Panc1 (cell line): ENCODE measurements at regions not wholly inside any gene's neighbourhood (a gene's known extent, or its start where the extent isn't known, plus 50 kb on each side); places are given as distances from the start of the nearest gene placed in this dataset.

ENCODE experiments used
- ATAC-seq: fragments of 200-7000 bp; cut with Tn5 transposase; 2 replicates; pipeline ENCODE4 v1.9.1; 2020; ENCODE audit warnings: mild to moderate bottlenecking, moderate library complexity
- BruUV-seq: library from RNA; stranded (reverse); fragments of 400-500 nt; replicated peaks from 2 replicates; lab custom pipeline; 2021; lab: Mats Ljungman, UMichigan
- CTCF ChIA-PET: fragments of 300-600 bp; sonication (Branson Sonifier 250); formaldehyde crosslinking; loops from one replicate; lab custom pipeline; 2022; ENCODE audit warnings: antibody characterized with exemption; lab: Charles Lee
- POLR2A ChIA-PET: fragments of 300-600 bp; sonication (Branson Sonifier 250); formaldehyde crosslinking; loops from one replicate; lab custom pipeline; 2022; ENCODE audit warnings: antibody characterized with exemption; lab: Charles Lee
- DNase-seq: peaks from one replicate; pipeline ENCODE4 v3.0.0-alpha.2; 2010; ENCODE audit warnings: low read depth, low spot score
- H3K27ac ChIP-seq: 2 replicates; pipeline ENCODE4 v1.5.1; 2011; ENCODE audit warnings: mild to moderate bottlenecking, low read length, inconsistent platforms
- H3K27me3 ChIP-seq: fragments of 200-500 bp; sonication (Bioruptor generic); 2 replicates; pipeline ENCODE4 v1.6.0; 2014; ENCODE audit warnings: low read length, inconsistent platforms; ENCODE audit not compliant: control insufficient read depth, insufficient read depth
- H3K36me3 ChIP-seq: fragments of 200-500 bp; sonication (Bioruptor generic); 2 replicates; pipeline ENCODE4 v1.5.1; 2014; ENCODE audit warnings: inconsistent platforms, mild to moderate bottlenecking, low read length, moderate library complexity; ENCODE audit not compliant: control insufficient read depth, insufficient read depth
- H3K4me1 ChIP-seq: 2 replicates; pipeline ENCODE4 v1.5.1; 2011; ENCODE audit warnings: inconsistent platforms, mild to moderate bottlenecking, low read length, moderate library complexity; ENCODE audit not compliant: control insufficient read depth, insufficient read depth
- H3K4me3 ChIP-seq, 2 experiments: 2 replicates each; pipeline ENCODE4 v1.5.1; 2011 to 2012; ENCODE audit warnings: low read depth in 2 of 2, low read length in 2 of 2, mild to moderate bottlenecking in 2 of 2, inconsistent platforms in 1 of 2, moderate library complexity in 1 of 2
- H3K9me3 ChIP-seq: fragments of 200-500 bp; sonication (Bioruptor generic); 2 replicates; pipeline ENCODE4 v1.5.1; 2014; ENCODE audit warnings: low read depth, mild to moderate bottlenecking, inconsistent platforms, low read length, moderate library complexity; ENCODE audit not compliant: control insufficient read depth, insufficient read depth
- POLR2AphosphoS5 ChIP-seq: IDR thresholded peaks from 2 replicates; pipeline ENCODE4 v1.6.1; 2012; ENCODE audit warnings: mild to moderate bottlenecking, low read depth, low read length, moderate library complexity
- SIN3A ChIP-seq: IDR thresholded peaks from 2 replicates; pipeline ENCODE4 v1.6.1; 2012; ENCODE audit warnings: low read depth, mild to moderate bottlenecking, low read length, moderate library complexity, borderline replicate concordance; ENCODE audit not compliant: insufficient read depth
- TCF7L2 ChIP-seq: IDR thresholded peaks from 2 replicates; pipeline ENCODE4 v1.6.1; 2011; ENCODE audit warnings: mild to moderate bottlenecking, low read depth, low read length, inconsistent platforms
- in situ Hi-C: cut with HindIII; loops from 2 replicates; pipeline ENCODE4 v1.10.0; 2016; ENCODE audit warnings: low sequenced_read_pairs, low pct_unique_long_range_greater_than_20kb
- intact Hi-C: fragments of 100-400 bp; cut with micrococcal nuclease; formaldehyde crosslinking; loops from one replicate; pipeline ENCODE4 v1.10.0; 2022; ENCODE audit not compliant: unreplicated experiment
- TF ChIP-seq, protein P1 (sequence below), 2 experiments: IDR thresholded peaks; 2 replicates each; pipeline ENCODE4 v1.6.1; 2011 to 2012; ENCODE audit warnings: low read depth in 2 of 2, control low read depth in 1 of 2, low read length in 1 of 2, mild to moderate bottlenecking in 1 of 2, moderate library complexity in 1 of 2; ENCODE audit not compliant: insufficient read depth in 1 of 2
- TF ChIP-seq, protein P2 (sequence below): fragments of 450-650 bp; IDR thresholded peaks from 2 replicates; pipeline ENCODE4 v1.5.1; 2017; ENCODE audit warnings: mild to moderate bottlenecking

DNA sequence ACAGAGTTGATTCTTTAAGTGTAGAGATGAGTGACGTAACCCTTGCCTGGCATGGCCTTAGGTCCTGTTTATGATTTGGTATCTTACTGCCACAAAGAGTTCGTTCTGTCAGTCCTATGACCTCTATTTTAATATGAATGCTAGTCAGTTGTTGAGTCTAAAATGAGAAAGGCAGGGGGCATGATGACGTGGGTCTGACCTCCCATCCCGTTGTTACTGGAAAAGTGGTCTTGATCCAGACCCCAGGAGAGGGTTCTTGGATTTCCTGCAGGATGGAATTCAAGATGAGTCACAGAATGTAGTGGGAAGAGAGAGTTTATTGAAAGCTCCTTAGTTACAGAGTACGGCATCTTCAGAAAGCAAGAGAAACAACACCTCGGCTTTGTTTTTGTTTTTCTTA, 317.0 kb upstream of the COBL start:
- H3K36me3 ChIP-seq = no peaks in the 10 kb centered on the region
- intact Hi-C loops (no loop called here), in situ Hi-C loops (no loop called here)
- no peaks in the 10 kb centered on the region for H3K4me1 ChIP-seq
- no peaks in the 10 kb centered on the region for H3K27me3 ChIP-seq
- ChIA-PET POLR2A (no interaction called here), CTCF (no interaction called here)
- no peak overlapping the region for H3K27ac ChIP-seq
- ATAC-seq = no peak
- H3K9me3 ChIP-seq = no peaks in the 10 kb centered on the region
- TF ChIP-seq SIN3A = no peak
- TF ChIP-seq TCF7L2 = no peak
- TF ChIP-seq, protein P1, sequence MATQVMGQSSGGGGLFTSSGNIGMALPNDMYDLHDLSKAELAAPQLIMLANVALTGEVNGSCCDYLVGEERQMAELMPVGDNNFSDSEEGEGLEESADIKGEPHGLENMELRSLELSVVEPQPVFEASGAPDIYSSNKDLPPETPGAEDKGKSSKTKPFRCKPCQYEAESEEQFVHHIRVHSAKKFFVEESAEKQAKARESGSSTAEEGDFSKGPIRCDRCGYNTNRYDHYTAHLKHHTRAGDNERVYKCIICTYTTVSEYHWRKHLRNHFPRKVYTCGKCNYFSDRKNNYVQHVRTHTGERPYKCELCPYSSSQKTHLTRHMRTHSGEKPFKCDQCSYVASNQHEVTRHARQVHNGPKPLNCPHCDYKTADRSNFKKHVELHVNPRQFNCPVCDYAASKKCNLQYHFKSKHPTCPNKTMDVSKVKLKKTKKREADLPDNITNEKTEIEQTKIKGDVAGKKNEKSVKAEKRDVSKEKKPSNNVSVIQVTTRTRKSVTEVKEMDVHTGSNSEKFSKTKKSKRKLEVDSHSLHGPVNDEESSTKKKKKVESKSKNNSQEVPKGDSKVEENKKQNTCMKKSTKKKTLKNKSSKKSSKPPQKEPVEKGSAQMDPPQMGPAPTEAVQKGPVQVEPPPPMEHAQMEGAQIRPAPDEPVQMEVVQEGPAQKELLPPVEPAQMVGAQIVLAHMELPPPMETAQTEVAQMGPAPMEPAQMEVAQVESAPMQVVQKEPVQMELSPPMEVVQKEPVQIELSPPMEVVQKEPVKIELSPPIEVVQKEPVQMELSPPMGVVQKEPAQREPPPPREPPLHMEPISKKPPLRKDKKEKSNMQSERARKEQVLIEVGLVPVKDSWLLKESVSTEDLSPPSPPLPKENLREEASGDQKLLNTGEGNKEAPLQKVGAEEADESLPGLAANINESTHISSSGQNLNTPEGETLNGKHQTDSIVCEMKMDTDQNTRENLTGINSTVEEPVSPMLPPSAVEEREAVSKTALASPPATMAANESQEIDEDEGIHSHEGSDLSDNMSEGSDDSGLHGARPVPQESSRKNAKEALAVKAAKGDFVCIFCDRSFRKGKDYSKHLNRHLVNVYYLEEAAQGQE (IDR thresholded peaks at IDR 0.05; ENCODE audit: insufficient read depth in 1 of 2, low read depth in 2 of 2, low read length in 1 of 2) = no peak
- TF ChIP-seq, protein P2, sequence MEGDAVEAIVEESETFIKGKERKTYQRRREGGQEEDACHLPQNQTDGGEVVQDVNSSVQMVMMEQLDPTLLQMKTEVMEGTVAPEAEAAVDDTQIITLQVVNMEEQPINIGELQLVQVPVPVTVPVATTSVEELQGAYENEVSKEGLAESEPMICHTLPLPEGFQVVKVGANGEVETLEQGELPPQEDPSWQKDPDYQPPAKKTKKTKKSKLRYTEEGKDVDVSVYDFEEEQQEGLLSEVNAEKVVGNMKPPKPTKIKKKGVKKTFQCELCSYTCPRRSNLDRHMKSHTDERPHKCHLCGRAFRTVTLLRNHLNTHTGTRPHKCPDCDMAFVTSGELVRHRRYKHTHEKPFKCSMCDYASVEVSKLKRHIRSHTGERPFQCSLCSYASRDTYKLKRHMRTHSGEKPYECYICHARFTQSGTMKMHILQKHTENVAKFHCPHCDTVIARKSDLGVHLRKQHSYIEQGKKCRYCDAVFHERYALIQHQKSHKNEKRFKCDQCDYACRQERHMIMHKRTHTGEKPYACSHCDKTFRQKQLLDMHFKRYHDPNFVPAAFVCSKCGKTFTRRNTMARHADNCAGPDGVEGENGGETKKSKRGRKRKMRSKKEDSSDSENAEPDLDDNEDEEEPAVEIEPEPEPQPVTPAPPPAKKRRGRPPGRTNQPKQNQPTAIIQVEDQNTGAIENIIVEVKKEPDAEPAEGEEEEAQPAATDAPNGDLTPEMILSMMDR = no peak
- TF ChIP-seq POLR2AphosphoS5 = no peak
- no peak for DNase-seq
- no peak overlapping the region for H3K4me3 ChIP-seq
- no TSS peak for BruUV-seq

DNA sequence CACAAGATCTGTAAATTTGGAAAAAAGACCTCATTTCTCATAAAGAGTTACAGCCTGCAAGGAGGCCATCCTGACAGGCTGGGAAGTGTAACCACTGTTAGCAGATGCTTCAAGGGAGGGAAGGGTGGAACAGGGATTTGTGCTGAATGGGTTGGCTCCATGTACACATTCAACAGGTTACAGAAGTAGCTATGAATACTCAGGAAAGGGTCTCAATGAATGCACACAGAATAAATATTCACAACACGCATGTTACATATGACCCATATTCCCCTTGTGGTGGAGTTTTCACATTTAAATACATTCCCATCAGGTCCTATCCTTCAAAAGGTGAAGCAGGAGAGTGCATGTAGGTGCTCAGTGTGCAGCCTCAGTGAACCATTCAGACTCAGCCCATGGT, 316.4 kb upstream of the COBL start:
- no peak overlapping the region for H3K4me3 ChIP-seq
- intact Hi-C loops = no loop called here
- H3K27ac ChIP-seq = no peak overlapping the region
- CTCF ChIA-PET = no interaction called here
- POLR2A ChIA-PET = no interaction called here
- BruUV-seq = no TSS peak
- TF ChIP-seq, protein P1 (IDR thresholded peaks at IDR 0.05; ENCODE audit: insufficient read depth in 1 of 2, low read depth in 2 of 2, low read length in 1 of 2) = no peak
- no peak for TF ChIP-seq SIN3A
- TF ChIP-seq, protein P2 = no peak
- TF ChIP-seq TCF7L2 = no peak
- no peak for TF ChIP-seq POLR2AphosphoS5
- H3K4me1 ChIP-seq = no peaks in the 10 kb centered on the region
- no peaks in the 10 kb centered on the region for H3K27me3 ChIP-seq
- ATAC-seq (no peak), DNase-seq (no peak)
- H3K36me3 ChIP-seq = no peaks in the 10 kb centered on the region
- no peaks in the 10 kb centered on the region for H3K9me3 ChIP-seq
- in situ Hi-C loops = no loop called here
